GM12878 (cell line): ENCODE measurements at regions not wholly inside any gene's neighbourhood (a gene's known extent, or its start where the extent isn't known, plus 50 kb on each side); places are given as distances from the start of the nearest gene placed in this dataset.

Experiments used
- ATAC-seq: fragments of 200-7000 bp; cut with Tn5 transposase; 3 replicates; pipeline ENCODE4 v1.9.1; 2020; ENCODE audit warnings: mild to moderate bottlenecking, moderate library complexity
- BruUV-seq: library from RNA; stranded (reverse); fragments of 400-500 nt; replicated peaks from 2 replicates; lab custom pipeline; 2021; lab: Mats Ljungman, UMichigan
- CTCF ChIA-PET: fragments of 300-600 bp; sonication (Branson Sonifier 250); formaldehyde crosslinking; extraction: SDS; loops from one replicate; lab custom pipeline; 2021; ENCODE audit warnings: inconsistent platforms; lab: Yijun Ruan, JAX
- POLR2A ChIA-PET: fragments of 350-600 bp; formaldehyde crosslinking; extraction: SDS; loops from one replicate; lab custom pipeline; 2021; ENCODE audit warnings: inconsistent platforms; lab: Charles Lee
- RAD21 ChIA-PET: fragments of 300-600 bp; sonication (Branson Sonifier 250); formaldehyde crosslinking; loops from one replicate; lab custom pipeline; 2023; ENCODE audit warnings: antibody characterized with exemption; ENCODE audit not compliant: unreplicated experiment; lab: Charles Lee
- SMC1A ChIA-PET: fragments of 300-600 bp; sonication (Branson Sonifier 250); formaldehyde crosslinking; loops from one replicate; lab custom pipeline; 2023; ENCODE audit not compliant: unreplicated experiment, uncharacterized antibody; lab: Charles Lee
- DNase-seq: peaks from one replicate; pipeline ENCODE4 v3.0.0-alpha.2; 2011; ENCODE audit warnings: low read depth, low spot score
- FAIRE-seq: peaks from 3 replicates; lab custom pipeline; 2011; peaks lifted over from hg19 to GRCh38; lab: Jason Lieb, UNC
- H2AFZ ChIP-seq: 2 replicates; pipeline ENCODE4 v1.6.0; 2011; ENCODE audit warnings: low read depth, low read length, control low read depth; ENCODE audit not compliant: control insufficient read depth
- H3K27ac ChIP-seq: 2 replicates; pipeline ENCODE4 v1.5.1; 2011; ENCODE audit warnings: control low read depth; ENCODE audit not compliant: control insufficient read depth, insufficient read depth
- H3K27me3 ChIP-seq, 2 experiments: replicated peaks in 1 of 2; 2 replicates each; pipeline versions ENCODE4 v1.6.0 to v1.6.1; 2011; ENCODE audit warnings: low read length in 1 of 2; ENCODE audit not compliant: control insufficient read depth in 2 of 2, insufficient read depth in 2 of 2
- H3K36me3 ChIP-seq, 2 experiments: 2 replicates each; pipeline ENCODE4 v1.5.1; 2011; ENCODE audit warnings: low read length in 1 of 2; ENCODE audit not compliant: control insufficient read depth in 2 of 2, insufficient read depth in 2 of 2
- H3K4me1 ChIP-seq: 2 replicates; pipeline ENCODE4 v1.6.1; 2011; ENCODE audit warnings: mild to moderate bottlenecking, low read length, moderate library complexity, mixed read lengths; ENCODE audit not compliant: control insufficient read depth, insufficient read depth
- H3K4me2 ChIP-seq: 2 replicates; pipeline ENCODE4 v1.6.0; 2011; ENCODE audit warnings: control low read depth; ENCODE audit not compliant: control insufficient read depth, insufficient read depth
- H3K4me3 ChIP-seq: fragments of 200-600 bp; sonication (generic); 2 replicates; pipeline ENCODE4 v1.5.1; 2016
- H3K79me2 ChIP-seq: 2 replicates; pipeline ENCODE4 v1.6.0; 2011; ENCODE audit warnings: low read length; ENCODE audit not compliant: control insufficient read depth, insufficient read depth
- H3K9ac ChIP-seq: 2 replicates; pipeline ENCODE4 v1.8.0; 2011; ENCODE audit warnings: low read length, control low read depth, mixed read lengths; ENCODE audit not compliant: control insufficient read depth, insufficient read depth
- H3K9me3 ChIP-seq: replicated peaks from 3 replicates; pipeline ENCODE4 v1.5.1; 2011; ENCODE audit warnings: mild to moderate bottlenecking, low read length; ENCODE audit not compliant: control insufficient read depth, insufficient read depth
- H4K20me1 ChIP-seq: 2 replicates; pipeline ENCODE4 v1.6.0; 2011; ENCODE audit not compliant: control insufficient read depth, insufficient read depth
- ATF3 ChIP-seq: IDR thresholded peaks from 2 replicates; pipeline ENCODE4 v1.6.1; 2011; ENCODE audit warnings: low read depth, mild to moderate bottlenecking, low read length, moderate library complexity, borderline replicate concordance; ENCODE audit errors: extremely low read depth
- E2F4 ChIP-seq: IDR thresholded peaks from 2 replicates; pipeline ENCODE4 v1.6.1; 2012; ENCODE audit warnings: low read depth, low read length, improper control_type of control experiment
- IKZF1 ChIP-seq: fragments of 450-650 bp; conservative IDR thresholded peaks from 2 replicates; pipeline ENCODE4 v1.6.1; 2017; ENCODE audit warnings: antibody characterized with exemption, mild to moderate bottlenecking
- NBN ChIP-seq: fragments of 450-650 bp; IDR thresholded peaks from 2 replicates; pipeline ENCODE4 v1.6.1; 2016
- POLR2A ChIP-seq: IDR thresholded peaks from 2 replicates; pipeline ENCODE4 v1.6.1; 2011; ENCODE audit warnings: low read depth, mild to moderate bottlenecking, low read length
- REST ChIP-seq: IDR thresholded peaks from 2 replicates; pipeline ENCODE4 v1.6.1; 2012; ENCODE audit warnings: mild to moderate bottlenecking, low read depth, low read length
- SKIL ChIP-seq: fragments of 450-650 bp; IDR thresholded peaks from 2 replicates; pipeline ENCODE4 v1.6.1; 2017; ENCODE audit warnings: mild to moderate bottlenecking, low read depth, inconsistent platforms; ENCODE audit not compliant: poor library complexity, severe bottlenecking
- SRF ChIP-seq, 2 experiments: IDR thresholded peaks; 2 replicates each; pipeline ENCODE4 v1.6.1; 2011; ENCODE audit warnings: low read depth in 2 of 2, low read length in 2 of 2, mild to moderate bottlenecking in 1 of 2, moderate library complexity in 1 of 2
- TBL1XR1 ChIP-seq: IDR thresholded peaks from 2 replicates; pipeline ENCODE4 v1.6.1; 2012; ENCODE audit warnings: low read depth, low read length, improper control_type of control experiment
- TCF12 ChIP-seq: IDR thresholded peaks from 2 replicates; pipeline ENCODE4 v1.6.1; 2011; ENCODE audit warnings: low read depth, mild to moderate bottlenecking, low read length
- ZBTB40 ChIP-seq: fragments of 450-650 bp; IDR thresholded peaks from 2 replicates; pipeline ENCODE4 v1.6.1; 2016; ENCODE audit warnings: mild to moderate bottlenecking, moderate library complexity, borderline replicate concordance
- ZNF274 ChIP-seq: IDR thresholded peaks from one replicate; pipeline ENCODE4 v1.8.0; 2011; ENCODE audit not compliant: insufficient read length, insufficient read depth
- ZNF384 ChIP-seq: IDR thresholded peaks from 2 replicates; pipeline ENCODE4 v1.6.1; 2012; ENCODE audit warnings: low read depth, mild to moderate bottlenecking, low read length, improper control_type of control experiment, borderline replicate concordance
- WGBS: methylation state at CpG from one replicate; pipeline ENCODE4 v1.1.6; 2016; ENCODE audit warnings: low lambda C conversion rate; ENCODE audit not compliant: insufficient replicate concordance, insufficient coverage; ENCODE audit errors: missing lambda C conversion rate; 5-methylcytosine and 5-hydroxymethylcytosine counted together
- in situ Hi-C: fragments of 300-500 bp; cut with MboI; formaldehyde crosslinking; loops from 9 replicates; pipeline ENCODE4 v1.14.3; 2018; ENCODE audit warnings: mixed read lengths
- intact Hi-C: fragments of 100-400 bp; cut with micrococcal nuclease; formaldehyde crosslinking; loops from one replicate; pipeline ENCODE4 v1.14.2; 2022; ENCODE audit not compliant: unreplicated experiment

- TF ChIP-seq ATF3 (no peak), REST (no peak), TCF12 (no peak), POLR2A (no peak), SKIL (no peak)
Observed at GRCh38 chr20:40390654-40391053, 298.4 kb downstream of the MAFB start (continued).

- no TSS peak for BruUV-seq
- H3K27me3 ChIP-seq, result no peaks in the 10 kb centered on the region
- H3K4me3 ChIP-seq, result no peak overlapping the region
- no peaks in the 10 kb centered on the region for H3K4me1 ChIP-seq
- CTCF ChIA-PET, result no interaction called here
- ATAC-seq, result no peak
- WGBS, result 0% methylated on average over 7 of the region's 7 CpGs
- POLR2A ChIA-PET, result no interaction called here
- H3K4me2 ChIP-seq, result no peak overlapping the region
- no peak for FAIRE-seq
- no peaks in the 10 kb centered on the region for H3K9me3 ChIP-seq
- no peak overlapping the region for H2AFZ ChIP-seq
- intact Hi-C loops, result no loop called here
- RAD21 ChIA-PET, result no interaction called here
- SMC1A ChIA-PET, result no interaction called here
- no peak overlapping the region for H3K27ac ChIP-seq
- in situ Hi-C loops, result no loop called here
- no peak overlapping the region for H3K9ac ChIP-seq
- H4K20me1 ChIP-seq, result no peaks in the 10 kb centered on the region
- no peaks in the 10 kb centered on the region for H3K36me3 ChIP-seq
- no peaks in the 10 kb centered on the region for H3K79me2 ChIP-seq
- no peak for DNase-seq
- TF ChIP-seq ZBTB40 (no peak), SRF (IDR thresholded peaks at IDR 0.05; ENCODE audit: low read depth in 2 of 2, low read length in 2 of 2) (no peak), ZNF274 (no peak), E2F4 (no peak), TBL1XR1 (no peak), IKZF1 (no peak), ZNF384 (no peak), NBN (no peak)
Observed at GRCh38 chr20:40370800-40371199, 318.2 kb downstream of the MAFB start.
